GM23338 (cell line): ENCODE measurements at regions not wholly inside any gene's neighbourhood (a gene's known extent, or its start where the extent isn't known, plus 50 kb on each side); places are given as distances from the start of the nearest gene placed in this dataset.
"Not testable (repeated sequence)": the region's sequence is repeated elsewhere in the genome, so short reads cannot be mapped to it uniquely, and the experiment has no call there.

ENCODE experiments used
- ATAC-seq: fragments of 200-7000 bp; cut with Tn5 transposase; 3 replicates; pipeline ENCODE4 v1.9.1; 2020
- DNase-seq: peaks from one replicate; pipeline ENCODE4 v3.0.0-alpha.2; 2015; ENCODE audit warnings: low spot score
- H2AFZ ChIP-seq: fragments of 200-600 bp; sonication (generic); 2 replicates; pipeline ENCODE4 v1.8.0; 2016; ENCODE audit warnings: antibody characterized with exemption, mild to moderate bottlenecking, moderate library complexity
- H3F3A ChIP-seq: fragments of 200-600 bp; sonication (generic); replicated peaks from 2 replicates; pipeline ENCODE4 v1.8.0; 2017; ENCODE audit warnings: antibody characterized with exemption, mixed run types, low read depth
- H3K27ac ChIP-seq: fragments of 200-600 bp; sonication (generic); 2 replicates; pipeline ENCODE4 v1.6.1; 2016; ENCODE audit warnings: low read depth
- H3K27me3 ChIP-seq: fragments of 200-600 bp; sonication (generic); 2 replicates; pipeline ENCODE4 v1.8.0; 2016; ENCODE audit warnings: mild to moderate bottlenecking, mixed run types, moderate library complexity; ENCODE audit not compliant: insufficient read depth
- H3K36me3 ChIP-seq: fragments of 200-600 bp; sonication (generic); 2 replicates; pipeline ENCODE4 v1.8.0; 2016; ENCODE audit warnings: mild to moderate bottlenecking; ENCODE audit not compliant: insufficient read depth
- H3K4me1 ChIP-seq: fragments of 200-600 bp; sonication (generic); 2 replicates; pipeline ENCODE4 v1.8.0; 2016; ENCODE audit warnings: mild to moderate bottlenecking, moderate library complexity; ENCODE audit not compliant: insufficient read depth
- H3K4me2 ChIP-seq: fragments of 200-600 bp; sonication (generic); 2 replicates; pipeline ENCODE4 v1.7.1; 2017; ENCODE audit warnings: mixed run types
- H3K4me3 ChIP-seq: fragments of 200-600 bp; sonication (generic); 2 replicates; pipeline ENCODE4 v1.6.1; 2016; ENCODE audit warnings: mixed run types
- H3K79me2 ChIP-seq: fragments of 200-600 bp; sonication (generic); replicated peaks from 2 replicates; pipeline ENCODE4 v1.8.0; 2017; ENCODE audit warnings: mild to moderate bottlenecking; ENCODE audit not compliant: insufficient read depth
- H3K9me2 ChIP-seq: fragments of 200-600 bp; sonication (generic); 2 replicates; pipeline ENCODE4 v1.8.0; 2017; ENCODE audit not compliant: insufficient read depth
- H4K20me1 ChIP-seq: fragments of 200-600 bp; sonication (generic); replicated peaks from 2 replicates; pipeline ENCODE4 v1.8.0; 2017; ENCODE audit warnings: mild to moderate bottlenecking; ENCODE audit not compliant: insufficient read depth
- H3K27ac Mint-ChIP-seq: 2 replicates; pipeline ENCODE4 v1.8.0; 2020; ENCODE audit warnings: inconsistent platforms, mild to moderate bottlenecking, moderate library complexity, mixed read lengths
- H3K27me3 Mint-ChIP-seq: 3 replicates; pipeline ENCODE4 v1.8.0; 2022; ENCODE audit warnings: low read depth, mild to moderate bottlenecking, moderate library complexity, mixed read lengths, inconsistent platforms; ENCODE audit not compliant: insufficient read depth, poor library complexity
- H3K36me3 Mint-ChIP-seq: 3 replicates; pipeline ENCODE4 v1.8.0; 2021; ENCODE audit warnings: low read depth, mild to moderate bottlenecking, inconsistent platforms, moderate library complexity, mixed read lengths
- H3K4me1 Mint-ChIP-seq: 3 replicates; pipeline ENCODE4 v1.8.0; 2020; ENCODE audit warnings: mild to moderate bottlenecking, inconsistent platforms, mixed read lengths
- H3K4me3 Mint-ChIP-seq: 3 replicates; pipeline ENCODE4 v1.8.0; 2021; ENCODE audit warnings: moderate library complexity, mild to moderate bottlenecking, inconsistent platforms, mixed read lengths
- H3K9me3 Mint-ChIP-seq: 3 replicates; pipeline ENCODE4 v1.8.0; 2020; ENCODE audit warnings: moderate library complexity, mild to moderate bottlenecking, inconsistent platforms, mixed read lengths
- CREB1 ChIP-seq: fragments of 250-450 bp; sonication (Bioruptor Pico); IDR thresholded peaks from 2 replicates; pipeline ENCODE4 v1.5.0; 2020; ENCODE audit warnings: low read depth, mild to moderate bottlenecking, moderate library complexity
- CTCF ChIP-seq, 2 experiments: fragments of 200-600 bp in 1 of 2; sonication (generic) in 1 of 2; conservative IDR thresholded peaks; 2 replicates each; pipeline versions ENCODE4 v1.5.1 to v1.6.1; 2016 to 2017; ENCODE audit warnings: antibody characterized with exemption in 2 of 2, low read depth in 2 of 2, mild to moderate bottlenecking in 2 of 2, moderate library complexity in 1 of 2
- EZH2 ChIP-seq: fragments of 200-600 bp; sonication (generic); IDR thresholded peaks from one replicate; pipeline ENCODE4 v1.8.0; 2017; ENCODE audit warnings: antibody characterized with exemption, mild to moderate bottlenecking, low read depth; ENCODE audit not compliant: unreplicated experiment
- EZH2phosphoT487 ChIP-seq: fragments of 200-600 bp; sonication (generic); IDR thresholded peaks from one replicate; pipeline ENCODE4 v1.8.1; 2018; ENCODE audit warnings: antibody characterized with exemption; ENCODE audit not compliant: unreplicated experiment
- JUNB ChIP-seq: IDR thresholded peaks from one replicate; pipeline ENCODE4 v1.6.1; 2016; ENCODE audit warnings: antibody characterized with exemption; ENCODE audit not compliant: unreplicated experiment
- NANOG ChIP-seq: IDR thresholded peaks from 2 replicates; pipeline ENCODE4 v1.6.1; 2016; ENCODE audit warnings: antibody characterized with exemption, borderline replicate concordance
- POLR2AphosphoS5 ChIP-seq: IDR thresholded peaks from 2 replicates; pipeline ENCODE4 v1.6.1; 2016; ENCODE audit warnings: antibody characterized with exemption, low read depth
- STAT1 ChIP-seq: IDR thresholded peaks from one replicate; pipeline ENCODE4 v1.6.1; 2016; ENCODE audit warnings: antibody characterized with exemption; ENCODE audit not compliant: unreplicated experiment
- ZNF114 ChIP-seq: fragments of 250-450 bp; sonication (Bioruptor Pico); IDR thresholded peaks from 2 replicates; pipeline ENCODE4 v1.5.0; 2020; ENCODE audit warnings: mild to moderate bottlenecking, moderate library complexity

- Histone ChIP-seq H3K27me3 (no peaks in the 10 kb centered on the region), H3K9me2 (no peaks in the 10 kb centered on the region), H4K20me1 (no peaks in the 10 kb centered on the region), H3F3A (no peaks in the 10 kb centered on the region), H3K79me2 (no peaks in the 10 kb centered on the region), H3K4me1 (no peaks in the 10 kb centered on the region), H2AFZ (no peak overlapping the region), H3K27ac (no peak overlapping the region), H3K4me3 (no peak overlapping the region), H3K4me2 (no peak overlapping the region), H3K36me3 (no peaks in the 10 kb centered on the region)
- Mint-ChIP-seq H3K9me3 (peaks cover 36% of the 10 kb centered on the region), H3K27me3 (no peaks in the 10 kb centered on the region), H3K36me3 (peaks cover 14% of the 10 kb centered on the region), H3K4me3 (no peak overlapping the region), H3K27ac (no peak overlapping the region), H3K4me1 (no peaks in the 10 kb centered on the region)
- DNase-seq = no peak
- no peak for ATAC-seq
- TF ChIP-seq CREB1 = no peak
- TF ChIP-seq NANOG = no peak
- no peak for TF ChIP-seq EZH2phosphoT487
- TF ChIP-seq STAT1 = no peak
- no peak for TF ChIP-seq ZNF114 (CRISPR knock-in tag)
- no peak for TF ChIP-seq CTCF (conservative IDR thresholded peaks at IDR 0.05; ENCODE audit: low read depth in 2 of 2)
- no peak for TF ChIP-seq POLR2AphosphoS5
- no peak for TF ChIP-seq JUNB
Observed at GRCh38 chrX:85808217-85808616, 239.1 kb downstream of the CHM start.

- not testable (repeated sequence) for H3K4me3 ChIP-seq, H3K4me3 Mint-ChIP-seq, H3K9me2 ChIP-seq, H3K4me2 ChIP-seq, H3F3A ChIP-seq, H4K20me1 ChIP-seq, H3K27me3 Mint-ChIP-seq, H3K36me3 ChIP-seq, ATAC-seq, H2AFZ ChIP-seq, H3K27me3 ChIP-seq, H3K4me1 ChIP-seq, H3K79me2 ChIP-seq, H3K4me1 Mint-ChIP-seq, H3K27ac ChIP-seq, DNase-seq, H3K36me3 Mint-ChIP-seq, H3K27ac Mint-ChIP-seq
- peaks cover 12% of the 10 kb centered on the region for H3K9me3 Mint-ChIP-seq
Observed at GRCh38 chrX:85772391-85772790, 275.0 kb downstream of the CHM start.

- no peaks in the 10 kb centered on the region for H3K36me3 Mint-ChIP-seq
- H4K20me1 ChIP-seq = no peaks in the 10 kb centered on the region
- no peaks in the 10 kb centered on the region for H3K27me3 Mint-ChIP-seq
- no peak overlapping the region for H2AFZ ChIP-seq
- peaks cover 5% of the 10 kb centered on the region for H3K9me3 Mint-ChIP-seq
- H3K4me3 ChIP-seq = no peak overlapping the region
- H3K27ac ChIP-seq = no peak overlapping the region
- H3F3A ChIP-seq = no peaks in the 10 kb centered on the region
- no peaks in the 10 kb centered on the region for H3K36me3 ChIP-seq
- no peaks in the 10 kb centered on the region for H3K4me1 ChIP-seq
- H3K27ac Mint-ChIP-seq = no peak overlapping the region
- no peaks in the 10 kb centered on the region for H3K79me2 ChIP-seq
- no peak overlapping the region for H3K4me3 Mint-ChIP-seq
- ATAC-seq = no peak
- no peak for DNase-seq
- H3K9me2 ChIP-seq = no peaks in the 10 kb centered on the region
- TF ChIP-seq EZH2 = no peak
- no peaks in the 10 kb centered on the region for H3K4me1 Mint-ChIP-seq
- H3K27me3 ChIP-seq = no peaks in the 10 kb centered on the region
- H3K4me2 ChIP-seq = no peak overlapping the region
Observed at GRCh38 chrX:85765651-85766050, 281.7 kb downstream of the CHM start.

GRCh38 chrX:85723025-85723424, 324.3 kb downstream of the CHM start:
- not testable (repeated sequence) for H3K27ac ChIP-seq, H3K4me2 ChIP-seq, H3K27me3 ChIP-seq, H3K36me3 ChIP-seq, H3K79me2 ChIP-seq, H2AFZ ChIP-seq, H3K9me2 ChIP-seq, H3K36me3 Mint-ChIP-seq, H3F3A ChIP-seq, H3K9me3 Mint-ChIP-seq, DNase-seq, H4K20me1 ChIP-seq, H3K4me1 Mint-ChIP-seq, H3K4me3 Mint-ChIP-seq, ATAC-seq, H3K4me1 ChIP-seq, H3K27ac Mint-ChIP-seq, H3K4me3 ChIP-seq, H3K27me3 Mint-ChIP-seq

GRCh38 chrX:85703233-85703632, 323.8 kb upstream of the POF1B start:
- H3K4me3 ChIP-seq, H3K27me3 Mint-ChIP-seq, H3K27me3 ChIP-seq, H3K27ac Mint-ChIP-seq, H3F3A ChIP-seq, H3K79me2 ChIP-seq, H3K4me3 Mint-ChIP-seq, H3K4me1 ChIP-seq, H3K27ac ChIP-seq, ATAC-seq, H2AFZ ChIP-seq, H3K36me3 Mint-ChIP-seq, H3K4me1 Mint-ChIP-seq, H3K9me2 ChIP-seq, H3K9me3 Mint-ChIP-seq, H3K4me2 ChIP-seq, H3K36me3 ChIP-seq, DNase-seq, H4K20me1 ChIP-seq: not testable (repeated sequence)
